Right atrium auricular region (tissue), 2 donors: ENCODE measurements at regions not wholly inside any gene's neighbourhood (a gene's known extent, or its start where the extent isn't known, plus 50 kb on each side); places are given as distances from the start of the nearest gene placed in this dataset.

Experiments used
- DNase-seq: peaks from one replicate; pipeline ENCODE4 v3.0.0-alpha.2; 2019; ENCODE audit warnings: low spot score
- H3K27ac ChIP-seq, 2 donors: fragments of 200-600 bp; sonication (generic); 1 replicate in 1 of 2; 2 replicates in 1 of 2; pipeline ENCODE4 v1.5.1; 2016 to 2019
- H3K27me3 ChIP-seq, 2 donors: fragments of 200-600 bp; sonication (generic); one replicate each; pipeline versions ENCODE4 v1.5.1 to v1.6.0; 2017 to 2019
- H3K36me3 ChIP-seq: fragments of 200-600 bp; sonication (generic); one replicate; pipeline ENCODE4 v1.5.1; 2016
- H3K4me1 ChIP-seq, 2 donors: fragments of 200-600 bp; sonication (generic); one replicate each; pipeline versions ENCODE4 v1.5.1 to v1.6.0; 2017 to 2019
- H3K4me3 ChIP-seq, 2 donors: fragments of 200-600 bp; sonication (generic); 1 replicate in 1 of 2; 2 replicates in 1 of 2; pipeline ENCODE4 v1.5.1; 2017 to 2019; ENCODE audit warnings: mild to moderate bottlenecking in 1 of 2, moderate library complexity in 1 of 2
- H3K9me3 ChIP-seq, 2 donors: fragments of 200-600 bp; sonication (generic); one replicate each; pipeline ENCODE4 v1.5.1; 2019
- TF ChIP-seq, protein P1 (sequence below), 2 donors: fragments of 200-600 bp; sonication (generic); IDR thresholded peaks; one replicate each; pipeline ENCODE4 v1.5.1; 2019; ENCODE audit warnings: antibody characterized with exemption in 2 of 2

GRCh38 chr2:67571785-67572718 lies 174.9 kb downstream of the ETAA1 start:
- H3K27ac ChIP-seq = no peak overlapping the region
- no peak overlapping the region for H3K4me3 ChIP-seq
- H3K4me1 ChIP-seq = peaks cover 0 to 1% of the 10 kb centered on the region in 2 donors
- no peaks in the 10 kb centered on the region for H3K27me3 ChIP-seq
- TF ChIP-seq, protein P1, sequence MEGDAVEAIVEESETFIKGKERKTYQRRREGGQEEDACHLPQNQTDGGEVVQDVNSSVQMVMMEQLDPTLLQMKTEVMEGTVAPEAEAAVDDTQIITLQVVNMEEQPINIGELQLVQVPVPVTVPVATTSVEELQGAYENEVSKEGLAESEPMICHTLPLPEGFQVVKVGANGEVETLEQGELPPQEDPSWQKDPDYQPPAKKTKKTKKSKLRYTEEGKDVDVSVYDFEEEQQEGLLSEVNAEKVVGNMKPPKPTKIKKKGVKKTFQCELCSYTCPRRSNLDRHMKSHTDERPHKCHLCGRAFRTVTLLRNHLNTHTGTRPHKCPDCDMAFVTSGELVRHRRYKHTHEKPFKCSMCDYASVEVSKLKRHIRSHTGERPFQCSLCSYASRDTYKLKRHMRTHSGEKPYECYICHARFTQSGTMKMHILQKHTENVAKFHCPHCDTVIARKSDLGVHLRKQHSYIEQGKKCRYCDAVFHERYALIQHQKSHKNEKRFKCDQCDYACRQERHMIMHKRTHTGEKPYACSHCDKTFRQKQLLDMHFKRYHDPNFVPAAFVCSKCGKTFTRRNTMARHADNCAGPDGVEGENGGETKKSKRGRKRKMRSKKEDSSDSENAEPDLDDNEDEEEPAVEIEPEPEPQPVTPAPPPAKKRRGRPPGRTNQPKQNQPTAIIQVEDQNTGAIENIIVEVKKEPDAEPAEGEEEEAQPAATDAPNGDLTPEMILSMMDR (IDR thresholded peaks at IDR 0.05) = no peak
- H3K36me3 ChIP-seq = no peaks in the 10 kb centered on the region
- no peak for DNase-seq
- H3K9me3 ChIP-seq = no peaks in the 10 kb centered on the region

DNA sequence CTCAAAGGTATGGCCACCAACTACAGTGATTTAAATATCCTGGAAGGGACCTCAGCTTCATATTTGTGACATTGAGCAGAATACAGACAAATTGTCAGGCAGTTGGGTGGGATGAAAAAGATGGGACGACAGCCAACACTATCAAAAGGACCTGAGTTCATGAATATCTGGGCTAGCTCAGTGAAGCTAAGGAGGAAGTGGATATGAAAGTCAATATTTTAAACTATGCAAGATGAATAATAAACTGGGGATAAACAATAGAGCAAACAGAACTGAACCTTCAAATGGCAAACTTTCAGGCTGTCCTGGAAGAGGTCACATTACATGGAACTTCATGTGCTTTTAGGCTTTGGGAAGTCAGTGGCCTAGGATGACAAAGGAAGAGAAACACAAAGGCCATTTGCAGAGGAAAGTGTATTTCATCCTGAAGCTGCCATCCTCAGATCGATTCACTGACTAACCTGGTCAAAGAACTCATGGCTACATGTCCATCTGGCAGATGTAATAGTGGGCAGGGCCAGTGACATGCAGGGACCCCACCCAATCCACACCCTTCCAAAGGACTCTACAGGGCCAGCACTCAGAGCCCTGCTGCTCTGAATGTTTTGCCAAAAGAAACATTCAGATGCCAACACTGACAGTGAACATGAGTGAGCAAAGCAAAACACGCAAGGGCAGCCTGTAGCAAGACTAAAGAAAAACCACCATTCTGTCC lies 175.7 kb downstream of the ETAA1 start:
- no peak for DNase-seq
- Histone ChIP-seq H3K9me3 (no peaks in the 10 kb centered on the region), H3K36me3 (no peaks in the 10 kb centered on the region), H3K27me3 (no peaks in the 10 kb centered on the region), H3K27ac (no peak overlapping the region), H3K4me1 (no peaks in the 10 kb centered on the region), H3K4me3 (no peak overlapping the region)
- TF ChIP-seq, protein P1 (IDR thresholded peaks at IDR 0.05) = no peak

DNA sequence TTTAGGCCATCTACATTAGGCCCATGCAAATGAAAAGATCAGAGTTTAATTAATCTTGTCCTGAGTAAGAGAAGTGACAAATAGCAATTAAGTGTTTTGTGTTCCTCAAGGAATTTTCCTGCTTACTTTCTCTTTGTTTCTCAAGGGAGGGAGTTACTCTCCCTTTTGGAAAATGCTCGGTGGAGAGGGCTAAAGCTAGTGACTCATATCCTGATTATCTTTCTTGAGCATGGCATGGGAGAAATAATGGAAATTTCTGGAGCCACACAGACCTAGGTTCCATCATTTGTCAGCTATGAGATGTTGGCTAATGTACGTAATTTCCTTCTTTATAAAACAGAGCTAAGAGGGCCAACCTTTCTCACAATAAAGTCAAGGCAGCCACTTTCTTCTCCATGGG lies 177.1 kb downstream of the ETAA1 start:
- DNase-seq = no peak
- H3K4me3 ChIP-seq = no peak overlapping the region
- H3K27me3 ChIP-seq = no peaks in the 10 kb centered on the region
- no peaks in the 10 kb centered on the region for H3K36me3 ChIP-seq
- no peaks in the 10 kb centered on the region for H3K4me1 ChIP-seq
- TF ChIP-seq, protein P1 (IDR thresholded peaks at IDR 0.05) = no peak
- H3K27ac ChIP-seq = no peak overlapping the region
- H3K9me3 ChIP-seq = no peaks in the 10 kb centered on the region

- no peaks in the 10 kb centered on the region for H3K27me3 ChIP-seq
- no peak overlapping the region for H3K27ac ChIP-seq
- H3K4me1 ChIP-seq = no peaks in the 10 kb centered on the region
- no peak overlapping the region for H3K4me3 ChIP-seq
- DNase-seq = no peak
- H3K9me3 ChIP-seq = no peaks in the 10 kb centered on the region
- TF ChIP-seq, protein P1 (IDR thresholded peaks at IDR 0.05) = no peak
- no peaks in the 10 kb centered on the region for H3K36me3 ChIP-seq
These were observed 179.1 kb downstream of the ETAA1 start for GRCh38 chr2:67576226-67576625.

DNA sequence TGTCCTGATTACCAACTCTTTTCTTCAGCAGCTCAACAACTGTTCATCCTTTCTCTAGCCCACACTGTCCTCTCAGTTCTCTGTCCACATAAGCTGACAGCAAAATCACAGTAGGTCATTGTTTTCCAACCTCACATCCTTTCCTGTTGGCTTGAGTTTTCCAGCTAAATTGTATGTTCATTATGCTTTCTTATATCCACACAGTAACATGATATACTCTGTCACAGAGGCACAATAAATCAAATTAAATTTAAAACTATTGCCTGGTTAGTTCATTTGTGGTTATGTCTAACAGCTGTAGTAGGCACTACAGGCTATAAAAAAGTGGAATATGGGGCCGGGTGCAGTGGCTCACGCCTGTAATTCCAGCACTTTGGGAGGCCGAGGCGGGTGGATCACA lies 179.9 kb downstream of the ETAA1 start:
- DNase-seq = no peak
- Histone ChIP-seq H3K36me3 (no peaks in the 10 kb centered on the region), H3K27me3 (no peaks in the 10 kb centered on the region), H3K4me3 (no peak overlapping the region), H3K9me3 (peaks cover 0 to 2% of the 10 kb centered on the region in 2 donors), H3K27ac (no peak overlapping the region), H3K4me1 (no peaks in the 10 kb centered on the region)
- TF ChIP-seq, protein P1 (IDR thresholded peaks at IDR 0.05) = no peak
